HG03460 (cell line): ENCODE measurements at regions not wholly inside any gene's neighbourhood (a gene's known extent, or its start where the extent isn't known, plus 50 kb on each side); places are given as distances from the start of the nearest gene placed in this dataset.

Experiments used
- ATAC-seq: cut with Tn5 transposase; IDR thresholded peaks from one replicate; pipeline ENCODE4 v1.9.1; 2021; ENCODE audit not compliant: unreplicated experiment

DNA sequence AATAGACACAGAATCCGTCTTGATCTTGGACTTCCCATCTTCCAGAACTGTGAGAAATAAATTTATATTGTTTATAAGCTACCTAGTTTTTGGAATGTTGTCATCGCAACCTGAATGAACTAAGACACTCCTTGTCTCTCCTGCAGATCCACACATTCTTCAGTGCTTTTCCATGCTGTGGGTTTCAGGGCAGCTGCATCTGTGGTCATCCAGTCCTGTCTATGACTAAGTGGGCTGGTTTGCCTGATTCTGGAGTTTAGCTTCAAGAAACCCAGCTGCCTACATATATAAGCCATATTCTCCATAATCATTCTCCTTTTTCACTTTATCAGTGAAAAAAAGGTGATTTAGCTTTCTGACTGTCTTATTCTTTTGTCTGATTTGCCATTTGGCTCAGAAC, 170.3 kb upstream of the KIT start:
- ATAC-seq = no peak

- ATAC-seq = no peak
Observed at GRCh38 chr4:54493862-54494261, 163.9 kb upstream of the KIT start.

DNA sequence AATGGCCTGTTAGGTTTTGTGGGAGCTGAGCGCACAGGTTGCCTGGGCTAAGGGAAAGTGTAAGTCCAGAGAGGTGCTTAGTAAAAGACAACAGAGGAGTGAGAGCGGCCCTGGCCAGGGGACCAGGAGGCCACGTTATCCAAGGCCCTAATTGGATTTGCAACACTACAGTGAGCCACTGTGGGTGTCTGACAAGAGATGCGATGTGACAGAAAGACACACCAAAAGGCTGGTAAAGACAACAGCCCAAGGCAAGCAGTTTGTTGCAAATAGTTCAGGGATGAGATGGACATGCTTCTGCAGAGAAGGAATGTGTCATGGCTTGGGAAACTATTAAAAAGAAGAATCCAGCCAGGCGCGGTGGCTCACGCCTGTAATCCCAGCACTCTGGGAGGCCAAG, 162.7 kb upstream of the KIT start:
- ATAC-seq = no peak

DNA sequence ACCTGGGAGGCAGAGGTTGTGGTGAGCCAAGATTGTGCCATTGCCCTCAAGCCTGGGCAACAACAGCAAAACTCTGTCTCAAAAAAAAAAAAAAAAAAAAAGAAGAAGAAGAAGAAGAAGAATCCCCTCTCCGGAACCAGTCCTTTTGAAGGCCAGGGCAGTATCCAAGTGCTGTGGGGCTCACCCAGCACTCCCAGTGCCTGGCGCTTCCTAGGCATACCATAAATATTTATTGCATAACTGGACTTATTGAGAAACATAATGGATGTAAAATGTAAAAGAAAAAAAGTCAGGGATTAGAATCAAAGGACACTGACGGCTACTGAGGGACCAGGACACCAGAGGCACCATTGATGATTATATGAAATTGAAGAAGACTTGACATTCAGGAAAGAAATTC, 162.1 kb upstream of the KIT start:
- ATAC-seq = no peak

- ATAC-seq = no peak
Observed at GRCh38 chr4:54496412-54496811, 161.3 kb upstream of the KIT start.

DNA sequence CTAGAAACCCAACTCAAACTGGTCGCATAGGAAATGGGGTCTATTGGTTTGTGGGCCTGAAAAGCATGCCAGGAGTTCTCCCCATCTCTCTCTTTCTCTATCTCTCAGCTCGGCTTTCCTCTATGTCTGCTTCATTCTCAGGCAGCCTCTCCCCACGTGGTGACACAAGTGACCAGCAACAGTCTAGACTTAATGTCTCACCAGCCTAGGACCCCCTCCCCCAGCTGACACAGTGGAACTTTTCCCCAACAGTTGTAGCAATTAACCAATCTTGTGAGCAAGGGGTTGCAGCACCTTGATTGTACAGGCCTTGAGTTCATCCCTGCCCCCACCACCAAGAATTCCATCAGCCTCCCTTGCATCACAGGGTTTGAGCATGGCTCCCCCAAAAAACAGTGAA, 159.8 kb upstream of the KIT start:
- ATAC-seq = no peak

DNA sequence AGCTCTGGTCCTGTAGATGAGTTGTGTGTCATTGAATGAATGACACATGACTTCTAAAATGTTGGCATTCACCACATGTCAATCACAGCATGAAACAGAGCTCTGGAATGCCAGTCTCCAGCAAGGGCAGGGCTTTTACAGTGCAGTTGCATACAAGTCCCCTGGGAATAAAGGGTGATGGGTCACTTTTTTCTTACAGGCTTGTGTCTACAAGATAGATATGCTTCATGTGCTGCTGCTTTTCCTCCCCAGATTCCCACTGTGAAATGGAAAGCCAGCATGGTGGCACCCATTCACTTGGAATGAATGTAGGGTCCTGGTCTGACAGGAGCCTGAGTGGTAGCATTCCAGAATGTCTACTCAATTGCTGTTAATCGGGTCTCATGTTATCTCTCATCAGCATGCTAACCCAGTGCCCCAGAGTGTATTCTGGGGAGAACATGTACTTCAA, 159.1 kb upstream of the KIT start:
- no peak for ATAC-seq

- no peak for ATAC-seq
Observed at GRCh38 chr4:54499308-54500074, 158.3 kb upstream of the KIT start.

DNA sequence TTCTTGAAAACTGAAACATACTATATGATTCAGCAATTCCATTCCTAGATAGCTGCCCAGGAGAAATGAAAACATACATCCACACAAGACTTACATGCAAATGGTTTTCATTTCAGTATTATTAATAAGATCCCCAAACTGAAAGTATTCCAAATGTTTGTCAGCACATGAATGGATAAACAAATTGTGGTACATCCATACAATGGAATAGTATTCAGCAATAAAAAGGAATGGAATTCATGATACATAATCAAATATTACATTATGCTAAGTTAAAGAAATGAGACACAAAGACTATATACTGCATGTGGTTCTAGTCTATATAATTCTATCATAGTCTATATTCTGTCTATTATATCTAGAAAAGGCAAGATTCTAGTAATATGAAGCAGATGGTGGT, 152.4 kb upstream of the KIT start:
- ATAC-seq = no peak

DNA sequence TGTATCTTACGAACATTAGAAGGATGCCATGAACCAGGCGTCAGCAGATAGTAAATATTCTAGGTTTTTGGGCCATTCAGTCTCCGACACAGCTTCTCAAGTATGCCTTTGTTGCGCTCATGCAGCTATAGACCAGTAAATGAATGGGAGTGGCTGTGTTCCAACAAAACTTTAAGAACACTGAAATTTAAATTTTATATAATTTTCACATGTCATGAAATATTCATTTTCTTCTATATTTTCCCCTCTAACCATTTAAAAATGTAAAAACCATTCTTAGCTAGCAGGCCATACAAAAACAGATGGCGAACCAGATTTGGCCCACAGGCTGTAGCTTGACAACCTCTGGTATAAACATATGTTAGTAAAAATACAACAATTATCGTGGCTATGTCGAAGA, 151.8 kb upstream of the KIT start:
- no peak for ATAC-seq

DNA sequence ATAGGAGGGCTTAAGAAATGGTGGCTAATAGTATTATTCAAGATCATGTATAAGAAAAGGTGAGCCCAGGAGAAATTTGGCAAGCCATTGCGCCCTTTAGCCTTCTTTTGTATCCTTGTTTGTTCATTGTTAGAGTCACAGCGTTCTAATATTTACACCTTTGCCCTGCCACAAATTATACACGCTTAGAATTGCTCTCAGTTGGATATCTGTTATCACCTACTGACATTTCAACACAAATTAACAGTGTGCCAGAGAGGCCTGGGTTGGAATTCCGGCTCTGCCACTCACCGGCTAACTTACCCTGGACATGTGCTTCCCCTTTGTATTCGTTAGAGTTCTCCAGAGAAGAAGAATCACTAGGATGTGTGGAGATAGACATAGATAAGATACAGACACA, 148.7 kb upstream of the KIT start:
- no peak for ATAC-seq

- ATAC-seq = no peak
Observed at GRCh38 chr4:54513204-54513603, 144.6 kb upstream of the KIT start.

GRCh38 chr4:54513741-54514140, 144.0 kb upstream of the KIT start:
- ATAC-seq = no peak

GRCh38 chr4:54516556-54517215, 141.1 kb upstream of the KIT start:
- ATAC-seq = no peak

GRCh38 chr4:54517781-54518444, 139.8 kb upstream of the KIT start:
- ATAC-seq = no peak

DNA sequence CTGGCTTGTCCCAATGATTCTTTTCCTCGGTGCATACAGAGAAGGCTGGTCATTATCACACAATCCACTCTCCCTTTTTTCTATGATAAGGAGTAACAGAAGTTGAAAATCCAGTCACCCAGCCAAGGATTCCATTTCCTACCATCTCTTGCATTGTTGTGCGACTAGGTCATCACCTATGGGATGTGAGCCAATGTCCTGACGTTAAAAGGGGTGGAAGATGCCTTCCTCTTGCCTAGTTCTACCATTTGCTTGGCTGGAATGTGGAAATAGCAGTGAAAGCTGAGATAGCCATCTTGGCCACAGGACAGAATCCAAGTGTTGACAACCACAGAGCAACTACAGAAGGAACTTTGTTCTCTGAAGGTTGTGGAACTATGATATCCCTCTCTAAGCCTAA, 132.2 kb upstream of the KIT start:
- ATAC-seq = no peak

DNA sequence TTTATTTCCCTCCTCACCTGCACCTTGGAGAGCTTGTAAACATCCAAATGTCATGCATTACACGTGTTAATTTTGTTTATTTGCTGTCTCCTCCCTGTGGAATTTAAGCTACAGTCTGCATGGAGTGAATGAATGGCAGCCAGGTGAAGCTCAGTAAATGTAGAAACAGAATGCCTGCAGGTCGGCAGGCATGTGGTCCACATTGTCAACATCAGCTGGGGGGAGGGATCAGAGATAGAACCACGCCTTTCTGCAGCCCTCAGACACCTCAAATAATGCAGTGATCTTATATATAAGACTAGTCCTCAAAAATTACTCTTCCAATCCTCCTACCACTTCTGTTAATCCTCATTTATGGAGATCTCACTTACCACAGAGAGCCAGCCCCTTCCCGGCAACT, 131.2 kb upstream of the KIT start:
- no peak for ATAC-seq

- ATAC-seq = no peak
Observed at GRCh38 chr4:54527532-54527931, 130.2 kb upstream of the KIT start.

DNA sequence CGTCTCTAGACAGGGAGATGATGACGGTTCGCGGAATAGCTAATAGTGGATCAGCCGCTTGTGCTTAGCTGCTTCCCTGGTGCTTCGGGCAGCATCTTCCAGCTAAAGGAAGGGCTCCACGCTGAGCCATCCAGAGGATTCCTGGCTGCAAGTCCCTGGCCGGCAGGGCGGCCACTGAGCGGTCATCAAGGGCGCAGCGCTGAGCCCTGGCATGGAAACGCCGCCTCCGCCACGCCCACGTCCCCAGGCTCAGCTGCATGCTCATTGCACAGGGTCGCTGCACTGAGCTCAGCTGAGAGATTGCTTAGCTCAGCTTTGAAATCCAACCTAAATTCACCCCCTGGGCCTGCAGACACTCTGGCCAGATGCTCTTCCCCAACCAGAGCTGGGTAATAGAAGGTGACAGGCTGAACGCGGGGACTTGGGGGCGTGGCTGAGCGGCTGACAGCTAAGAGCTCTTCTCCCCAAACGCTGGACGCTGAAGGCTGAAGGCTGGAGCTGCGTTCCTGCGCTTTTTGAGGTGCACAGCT, 118.2 kb upstream of the KIT start:
- no peak for ATAC-seq

DNA sequence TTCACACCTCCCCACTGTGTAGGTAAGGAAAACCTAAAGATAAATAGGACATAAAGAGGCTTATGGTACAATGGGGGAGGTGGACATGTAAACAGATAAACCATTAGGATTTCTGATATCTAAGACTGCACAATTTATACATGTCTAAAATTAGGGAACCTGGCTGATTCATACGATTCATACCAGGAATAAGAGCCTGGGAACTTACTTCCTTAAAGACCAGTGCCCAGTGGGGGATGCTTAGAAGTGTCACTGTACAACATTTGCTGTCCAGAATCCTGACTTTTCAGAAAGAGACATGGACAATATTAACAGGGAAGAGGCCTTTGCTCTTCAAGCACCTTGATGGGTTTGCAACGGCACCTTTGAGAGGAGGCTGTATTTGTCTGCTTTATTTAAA, 116.8 kb upstream of the KIT start:
- ATAC-seq = no peak

GRCh38 chr4:54541426-54542118, 116.2 kb upstream of the KIT start:
- no peak for ATAC-seq

GRCh38 chr4:54542119-54542438, 115.7 kb upstream of the KIT start:
- ATAC-seq = no peak
